ENCODE measurements at regions not wholly inside any gene's neighbourhood (a gene's known extent, or its start where the extent isn't known, plus 50 kb on each side); places are given as distances from the start of the nearest gene placed in this dataset.

DNA sequence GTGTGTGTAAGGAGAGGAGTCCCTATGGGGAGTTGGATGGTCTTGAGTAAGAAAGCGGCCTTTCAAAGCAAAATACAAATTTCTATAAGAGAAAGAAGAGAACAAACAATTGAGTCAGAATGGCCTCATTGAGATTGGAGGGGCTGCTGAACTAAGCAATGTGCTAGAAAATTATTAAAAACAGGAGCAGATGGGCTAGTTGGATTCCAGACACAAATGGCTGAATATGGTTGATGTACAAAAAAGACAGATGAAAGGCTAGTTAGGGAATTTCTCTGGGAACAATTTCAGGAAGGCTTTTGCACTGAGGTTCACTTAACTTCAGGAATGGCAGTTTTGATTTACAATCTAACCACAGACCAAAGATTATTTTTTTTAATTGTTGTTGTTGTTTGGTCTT lies 1806.8 kb upstream of the TENM3 start:
- no peaks in the 10 kb centered on the region for H3K9me3 ChIP-seq
- no peak overlapping the region for H3K27ac ChIP-seq
- no peaks in the 10 kb centered on the region for H3K36me3 ChIP-seq
- no peak overlapping the region for H3K4me3 ChIP-seq
- no peak for DNase-seq
- intact Hi-C loops (cut with DNase I; ENCODE audit: low total_unique reads): no loop called here
- TF ChIP-seq, protein P1, sequence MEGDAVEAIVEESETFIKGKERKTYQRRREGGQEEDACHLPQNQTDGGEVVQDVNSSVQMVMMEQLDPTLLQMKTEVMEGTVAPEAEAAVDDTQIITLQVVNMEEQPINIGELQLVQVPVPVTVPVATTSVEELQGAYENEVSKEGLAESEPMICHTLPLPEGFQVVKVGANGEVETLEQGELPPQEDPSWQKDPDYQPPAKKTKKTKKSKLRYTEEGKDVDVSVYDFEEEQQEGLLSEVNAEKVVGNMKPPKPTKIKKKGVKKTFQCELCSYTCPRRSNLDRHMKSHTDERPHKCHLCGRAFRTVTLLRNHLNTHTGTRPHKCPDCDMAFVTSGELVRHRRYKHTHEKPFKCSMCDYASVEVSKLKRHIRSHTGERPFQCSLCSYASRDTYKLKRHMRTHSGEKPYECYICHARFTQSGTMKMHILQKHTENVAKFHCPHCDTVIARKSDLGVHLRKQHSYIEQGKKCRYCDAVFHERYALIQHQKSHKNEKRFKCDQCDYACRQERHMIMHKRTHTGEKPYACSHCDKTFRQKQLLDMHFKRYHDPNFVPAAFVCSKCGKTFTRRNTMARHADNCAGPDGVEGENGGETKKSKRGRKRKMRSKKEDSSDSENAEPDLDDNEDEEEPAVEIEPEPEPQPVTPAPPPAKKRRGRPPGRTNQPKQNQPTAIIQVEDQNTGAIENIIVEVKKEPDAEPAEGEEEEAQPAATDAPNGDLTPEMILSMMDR (IDR thresholded peaks at IDR 0.05 in 8 of 11, conservative IDR thresholded peaks at IDR 0.05 in 3 of 11): no peak
- TF ChIP-seq POLR2A (IDR thresholded peaks at IDR 0.05) (no peak), POLR2AphosphoS5 (IDR thresholded peaks at IDR 0.05) (no peak)
- no peaks in the 10 kb centered on the region for H3K4me1 ChIP-seq
- no peaks in the 10 kb centered on the region for H3K27me3 ChIP-seq (replicated peaks in 1 of 7)
- WGBS, 5 donors: 81 to 88% (median 85%) methylated on average over 1 of the region's 1 CpG

DNA sequence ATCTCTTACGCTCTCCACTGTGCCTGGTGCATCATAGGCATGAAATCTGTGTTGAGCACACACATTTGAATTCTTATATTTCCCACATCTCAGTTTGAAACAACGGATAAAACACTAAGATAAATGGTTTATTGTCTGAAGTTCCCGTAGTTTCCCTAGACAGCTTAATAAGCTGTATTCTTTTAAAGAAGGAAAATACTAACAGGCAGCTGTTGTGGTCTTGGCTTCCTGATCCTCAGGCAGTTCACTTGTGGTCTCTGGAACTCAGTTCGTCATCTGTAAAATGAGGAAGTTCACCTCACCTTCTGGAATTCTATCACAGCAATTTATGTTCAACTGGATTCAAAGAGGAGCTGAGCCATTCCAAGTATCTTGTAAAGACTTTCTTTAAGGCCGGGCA lies 1805.6 kb upstream of the TENM3 start:
- Histone ChIP-seq H3K27me3 (replicated peaks in 1 of 7) (no peaks in the 10 kb centered on the region), H3K9me3 (no peaks in the 10 kb centered on the region), H3K27ac (no peak overlapping the region), H3K4me1 (no peaks in the 10 kb centered on the region), H3K36me3 (no peaks in the 10 kb centered on the region), H3K4me3 (no peak overlapping the region)
- WGBS, 5 donors: 30 to 50% (median 31%) methylated on average over 5 of the region's 5 CpGs
- DNase-seq: no peak
- intact Hi-C loops (cut with DNase I; ENCODE audit: low total_unique reads): no loop called here
- TF ChIP-seq, protein P1 (IDR thresholded peaks at IDR 0.05 in 8 of 11, conservative IDR thresholded peaks at IDR 0.05 in 3 of 11): no peak
- TF ChIP-seq POLR2A (IDR thresholded peaks at IDR 0.05): no peak
- TF ChIP-seq POLR2AphosphoS5 (IDR thresholded peaks at IDR 0.05): no peak

DNA sequence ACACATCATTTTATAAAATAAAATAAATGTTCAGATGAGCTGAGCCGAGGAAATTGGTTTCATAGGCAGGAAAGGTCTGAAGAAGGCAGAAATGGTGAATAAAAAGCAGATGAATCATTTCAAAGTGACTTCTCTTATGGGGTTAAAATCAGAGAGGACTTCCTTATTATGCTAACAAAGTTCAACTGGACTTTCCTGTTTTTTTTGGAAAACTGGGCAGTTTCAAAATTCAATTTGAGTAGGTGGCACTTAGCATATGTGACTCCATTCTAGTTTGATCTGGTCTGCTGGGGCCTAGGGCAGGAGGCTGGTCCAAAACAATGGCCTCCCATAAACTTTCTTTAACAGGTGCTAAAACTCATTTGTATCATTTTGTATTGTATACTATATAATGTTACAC lies 1794.9 kb upstream of the TENM3 start:
- intact Hi-C loops (cut with DNase I; ENCODE audit: low total_unique reads): no loop called here
- H3K36me3 ChIP-seq: no peaks in the 10 kb centered on the region
- 52 to 72% (median 56%) methylated on average over 1 of the region's 1 CpG for WGBS, 5 donors
- DNase-seq: no peak
- H3K27me3 ChIP-seq (replicated peaks in 1 of 7): no peaks in the 10 kb centered on the region
- no peaks in the 10 kb centered on the region for H3K4me1 ChIP-seq
- no peak overlapping the region for H3K4me3 ChIP-seq
- no peaks in the 10 kb centered on the region for H3K9me3 ChIP-seq
- no peak overlapping the region for H3K27ac ChIP-seq
- TF ChIP-seq, protein P1 (IDR thresholded peaks at IDR 0.05 in 8 of 11, conservative IDR thresholded peaks at IDR 0.05 in 3 of 11): no peak
- TF ChIP-seq POLR2AphosphoS5 (IDR thresholded peaks at IDR 0.05): no peak

DNA sequence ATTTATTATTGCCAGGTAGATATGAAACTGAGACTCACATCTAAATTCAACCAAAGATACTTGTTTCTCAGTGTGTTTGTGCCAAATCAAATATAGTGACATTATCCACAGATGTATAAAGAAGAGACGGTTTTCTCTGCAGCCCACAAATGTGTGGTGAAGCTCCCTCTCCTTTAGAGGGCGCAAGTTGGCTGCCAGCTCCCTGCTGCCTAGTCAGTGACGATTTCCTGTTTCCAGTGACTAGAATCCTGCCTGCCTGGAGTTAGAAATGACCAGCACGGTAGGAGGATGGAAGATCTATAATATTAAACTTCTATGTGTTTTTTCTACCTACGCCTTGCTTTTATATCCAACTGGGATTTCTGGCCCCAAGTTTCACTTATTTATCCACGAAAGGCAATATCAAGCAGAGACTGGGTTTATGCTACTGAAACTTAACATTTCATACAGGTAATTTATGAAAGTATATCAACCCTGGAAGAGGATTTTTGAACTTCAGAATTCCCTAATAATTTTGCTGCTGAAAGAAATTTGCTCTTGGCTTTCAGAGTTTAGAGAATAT lies 1793.7 kb upstream of the TENM3 start:
- DNase-seq: no peak
- Histone ChIP-seq H3K27ac (no peak overlapping the region), H3K9me3 (no peaks in the 10 kb centered on the region), H3K27me3 (replicated peaks in 1 of 7) (no peaks in the 10 kb centered on the region), H3K4me3 (no peak overlapping the region), H3K4me1 (no peaks in the 10 kb centered on the region), H3K36me3 (no peaks in the 10 kb centered on the region)
- intact Hi-C loops (cut with DNase I; ENCODE audit: low total_unique reads): no loop called here
- WGBS, 5 donors: 46 to 57% (median 54%) methylated on average over 6 of the region's 6 CpGs
- TF ChIP-seq POLR2AphosphoS5 (IDR thresholded peaks at IDR 0.05) (no peak), POLR2A (IDR thresholded peaks at IDR 0.05) (no peak)
- TF ChIP-seq, protein P1 (IDR thresholded peaks at IDR 0.05 in 8 of 11, conservative IDR thresholded peaks at IDR 0.05 in 3 of 11): no peak
